ENCODE measurements at regions not wholly inside any gene's neighbourhood (a gene's known extent, or its start where the extent isn't known, plus 50 kb on each side); places are given as distances from the start of the nearest gene placed in this dataset.
A peak's percentile ranks its signal among the peaks of the same experiment; 100 is the strongest.

- TF ChIP-seq, protein P1, sequence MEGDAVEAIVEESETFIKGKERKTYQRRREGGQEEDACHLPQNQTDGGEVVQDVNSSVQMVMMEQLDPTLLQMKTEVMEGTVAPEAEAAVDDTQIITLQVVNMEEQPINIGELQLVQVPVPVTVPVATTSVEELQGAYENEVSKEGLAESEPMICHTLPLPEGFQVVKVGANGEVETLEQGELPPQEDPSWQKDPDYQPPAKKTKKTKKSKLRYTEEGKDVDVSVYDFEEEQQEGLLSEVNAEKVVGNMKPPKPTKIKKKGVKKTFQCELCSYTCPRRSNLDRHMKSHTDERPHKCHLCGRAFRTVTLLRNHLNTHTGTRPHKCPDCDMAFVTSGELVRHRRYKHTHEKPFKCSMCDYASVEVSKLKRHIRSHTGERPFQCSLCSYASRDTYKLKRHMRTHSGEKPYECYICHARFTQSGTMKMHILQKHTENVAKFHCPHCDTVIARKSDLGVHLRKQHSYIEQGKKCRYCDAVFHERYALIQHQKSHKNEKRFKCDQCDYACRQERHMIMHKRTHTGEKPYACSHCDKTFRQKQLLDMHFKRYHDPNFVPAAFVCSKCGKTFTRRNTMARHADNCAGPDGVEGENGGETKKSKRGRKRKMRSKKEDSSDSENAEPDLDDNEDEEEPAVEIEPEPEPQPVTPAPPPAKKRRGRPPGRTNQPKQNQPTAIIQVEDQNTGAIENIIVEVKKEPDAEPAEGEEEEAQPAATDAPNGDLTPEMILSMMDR (conservative IDR thresholded peaks at IDR 0.05): peak; percentile 84
- no peak for TF ChIP-seq ZFX (IDR thresholded peaks at IDR 0.05)
Observed at GRCh38 chr1:64378826-64379225, 91.1 kb upstream of the CACHD1 start.
